SK-N-SH treated with all-trans-retinoic acid at 6 μM for 48 hours (cell line): ENCODE measurements at regions not wholly inside any gene's neighbourhood (a gene's known extent, or its start where the extent isn't known, plus 50 kb on each side); places are given as distances from the start of the nearest gene placed in this dataset.

Experiments
- ARNTL ChIP-seq: fragments of 450-650 bp; formaldehyde crosslinking; IDR thresholded peaks from 2 replicates; pipeline ENCODE4 v1.5.0; 2020; ENCODE audit warnings: low read depth, mild to moderate bottlenecking, moderate library complexity, borderline replicate concordance
- OSR1 ChIP-seq: fragments of 250-450 bp; sonication (Bioruptor Pico); IDR thresholded peaks from 2 replicates; pipeline ENCODE4 v1.8.0; 2022; ENCODE audit warnings: moderate library complexity, mild to moderate bottlenecking, inconsistent platforms
- PATZ1 ChIP-seq: fragments of 250-450 bp; sonication (Bioruptor Pico); IDR thresholded peaks from 2 replicates; pipeline ENCODE4 v1.8.0; 2020; ENCODE audit warnings: mild to moderate bottlenecking, moderate library complexity, borderline replicate concordance

GRCh38 chr16:27642756-27643155, 92.8 kb downstream of the KATNIP start:
- TF ChIP-seq OSR1 (CRISPR knock-in tag), result no peak
- TF ChIP-seq ARNTL (CRISPR knock-in tag), result no peak
- no peak for TF ChIP-seq PATZ1 (CRISPR knock-in tag)
